Muscle layer of colon (tissue), 2 donors: ENCODE measurements at regions not wholly inside any gene's neighbourhood (a gene's known extent, or its start where the extent isn't known, plus 50 kb on each side); places are given as distances from the start of the nearest gene placed in this dataset.

Experiments used
- H3K27ac ChIP-seq: one replicate; pipeline ENCODE4 v1.7.0; 2013; ENCODE audit warnings: low read depth, mild to moderate bottlenecking, low read length, moderate library complexity
- H3K27me3 ChIP-seq, 2 donors: one replicate each; pipeline ENCODE4 v1.7.0; 2013; ENCODE audit warnings: low read length in 2 of 2, mild to moderate bottlenecking in 2 of 2; ENCODE audit not compliant: insufficient read depth in 2 of 2, control insufficient read depth in 1 of 2
- H3K36me3 ChIP-seq: one replicate; pipeline ENCODE4 v1.7.0; 2013; ENCODE audit warnings: mild to moderate bottlenecking, low read length; ENCODE audit not compliant: insufficient read depth
- H3K4me1 ChIP-seq: one replicate; pipeline ENCODE4 v1.7.0; 2013; ENCODE audit warnings: mild to moderate bottlenecking, low read length; ENCODE audit not compliant: insufficient read depth
- H3K4me3 ChIP-seq, 2 donors: one replicate each; pipeline ENCODE4 v1.7.0; 2013; ENCODE audit warnings: low read length in 2 of 2, low read depth in 1 of 2, mild to moderate bottlenecking in 1 of 2, moderate library complexity in 1 of 2
- H3K9ac ChIP-seq: one replicate; pipeline ENCODE4 v1.7.0; 2013; ENCODE audit warnings: low read length
- H3K9me3 ChIP-seq: one replicate; pipeline ENCODE4 v1.7.0; 2013; ENCODE audit warnings: mild to moderate bottlenecking, low read length
- donor health status: abdominal sarcoma.
- donor health status: Adenocarcinoma of cecum.

- Histone ChIP-seq H3K9ac (no peak overlapping the region), H3K27me3 (no peaks in the 10 kb centered on the region)
Measured at GRCh38 chr13:103406967-103407366, 340.8 kb upstream of the SLC10A2 start.

DNA sequence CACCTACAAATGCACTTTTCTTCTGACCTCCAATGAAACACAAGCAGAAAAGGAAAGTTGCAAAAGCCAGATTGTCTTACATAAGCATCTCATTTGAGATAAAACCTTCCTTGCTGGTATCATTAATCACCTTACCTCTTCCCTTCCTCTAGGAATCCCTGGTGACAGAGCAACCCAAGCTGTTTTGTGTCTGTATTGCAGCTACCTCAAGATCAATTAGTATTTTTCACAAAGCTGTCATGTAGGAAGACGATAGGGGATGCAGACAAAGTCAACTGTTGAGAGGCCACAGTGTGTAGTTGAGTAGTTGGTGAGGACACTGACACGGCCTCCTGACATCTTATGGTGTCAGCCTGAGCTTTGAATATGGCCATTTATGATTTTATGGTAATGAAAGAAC, 339.1 kb upstream of the SLC10A2 start:
- no peaks in the 10 kb centered on the region for H3K27me3 ChIP-seq
- H3K9me3 ChIP-seq = no peaks in the 10 kb centered on the region
- H3K27ac ChIP-seq = no peak overlapping the region
- H3K36me3 ChIP-seq = no peaks in the 10 kb centered on the region
- no peaks in the 10 kb centered on the region for H3K4me1 ChIP-seq
- H3K4me3 ChIP-seq = no peak overlapping the region
- no peak overlapping the region for H3K9ac ChIP-seq

More at GRCh38 chr13:103406967-103407366, 340.8 kb upstream of the SLC10A2 start:
- Histone ChIP-seq H3K36me3 (no peaks in the 10 kb centered on the region), H3K27ac (no peak overlapping the region), H3K9me3 (no peaks in the 10 kb centered on the region), H3K4me3 (no peak overlapping the region), H3K4me1 (no peaks in the 10 kb centered on the region)

GRCh38 chr13:103403814-103404213, 337.6 kb upstream of the SLC10A2 start:
- Histone ChIP-seq H3K9me3 (no peaks in the 10 kb centered on the region), H3K36me3 (no peaks in the 10 kb centered on the region), H3K27me3 (no peaks in the 10 kb centered on the region), H3K27ac (no peak overlapping the region), H3K4me3 (no peak overlapping the region), H3K9ac (no peak overlapping the region), H3K4me1 (no peaks in the 10 kb centered on the region)

GRCh38 chr13:103403148-103403740, 337.0 kb upstream of the SLC10A2 start:
- H3K4me3 ChIP-seq = no peak overlapping the region
- no peaks in the 10 kb centered on the region for H3K4me1 ChIP-seq
- H3K9me3 ChIP-seq = no peaks in the 10 kb centered on the region
- H3K27ac ChIP-seq = no peak overlapping the region
- H3K27me3 ChIP-seq = no peaks in the 10 kb centered on the region
- H3K9ac ChIP-seq = no peak overlapping the region
- H3K36me3 ChIP-seq = no peaks in the 10 kb centered on the region

GRCh38 chr13:103395139-103395538, 328.9 kb upstream of the SLC10A2 start:
- H3K4me1 ChIP-seq = peaks cover 7% of the 10 kb centered on the region
- H3K36me3 ChIP-seq = no peaks in the 10 kb centered on the region
- H3K9ac ChIP-seq = no peak overlapping the region
- no peak overlapping the region for H3K27ac ChIP-seq
- H3K4me3 ChIP-seq = no peak overlapping the region
- no peaks in the 10 kb centered on the region for H3K27me3 ChIP-seq
- H3K9me3 ChIP-seq = no peaks in the 10 kb centered on the region

DNA sequence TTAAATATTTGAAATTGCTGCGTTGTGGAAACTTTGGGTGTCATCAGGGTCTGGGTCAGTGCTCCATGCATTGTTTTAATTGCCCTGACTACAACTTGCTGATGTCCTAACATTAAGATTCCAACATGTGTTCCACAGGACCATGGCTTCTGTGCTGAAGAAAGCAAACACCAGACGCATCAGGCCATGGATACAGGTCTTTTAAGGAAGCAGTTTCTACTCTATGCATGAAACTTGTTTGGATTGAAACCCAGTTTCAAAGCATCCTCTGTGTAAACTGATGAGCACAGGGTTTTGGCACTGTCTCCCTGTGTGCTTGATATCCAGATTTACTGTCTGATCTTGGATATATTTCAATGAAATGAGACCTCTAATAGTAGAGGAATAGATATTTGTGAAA, 328.4 kb upstream of the SLC10A2 start:
- Histone ChIP-seq H3K27me3 (no peaks in the 10 kb centered on the region), H3K4me1 (peaks cover 7% of the 10 kb centered on the region), H3K27ac (no peak overlapping the region), H3K9ac (no peak overlapping the region), H3K4me3 (no peak overlapping the region), H3K9me3 (no peaks in the 10 kb centered on the region), H3K36me3 (no peaks in the 10 kb centered on the region)

- no peak overlapping the region for H3K9ac ChIP-seq
- H3K4me3 ChIP-seq = no peak overlapping the region
- no peak overlapping the region for H3K27ac ChIP-seq
- no peaks in the 10 kb centered on the region for H3K36me3 ChIP-seq
- H3K27me3 ChIP-seq = no peaks in the 10 kb centered on the region
- peaks cover 7% of the 10 kb centered on the region for H3K4me1 ChIP-seq
- H3K9me3 ChIP-seq = no peaks in the 10 kb centered on the region
Measured at GRCh38 chr13:103391936-103392335, 325.7 kb upstream of the SLC10A2 start.

DNA sequence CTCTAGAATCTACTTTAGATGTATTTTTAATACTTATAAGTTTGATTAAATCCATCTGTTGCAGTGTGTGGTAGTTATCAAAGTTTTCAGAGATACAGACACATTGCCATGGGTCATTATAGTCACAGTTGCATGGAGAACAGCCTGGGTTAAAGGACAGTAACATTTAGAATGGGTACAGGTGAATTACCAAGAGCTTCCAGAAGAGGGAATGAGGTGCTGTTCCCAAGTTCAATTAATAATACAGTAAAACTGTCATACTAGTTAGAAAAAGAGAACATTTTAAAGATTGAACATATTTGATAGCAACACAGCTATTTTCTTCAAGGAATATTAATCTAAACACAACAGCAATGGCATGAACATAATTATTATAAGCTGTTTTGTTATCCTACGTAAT, 322.6 kb upstream of the SLC10A2 start:
- H3K4me3 ChIP-seq = no peak overlapping the region
- H3K36me3 ChIP-seq = no peaks in the 10 kb centered on the region
- H3K4me1 ChIP-seq = no peaks in the 10 kb centered on the region
- no peak overlapping the region for H3K27ac ChIP-seq
- no peaks in the 10 kb centered on the region for H3K9me3 ChIP-seq
- no peak overlapping the region for H3K9ac ChIP-seq
- H3K27me3 ChIP-seq = no peaks in the 10 kb centered on the region

DNA sequence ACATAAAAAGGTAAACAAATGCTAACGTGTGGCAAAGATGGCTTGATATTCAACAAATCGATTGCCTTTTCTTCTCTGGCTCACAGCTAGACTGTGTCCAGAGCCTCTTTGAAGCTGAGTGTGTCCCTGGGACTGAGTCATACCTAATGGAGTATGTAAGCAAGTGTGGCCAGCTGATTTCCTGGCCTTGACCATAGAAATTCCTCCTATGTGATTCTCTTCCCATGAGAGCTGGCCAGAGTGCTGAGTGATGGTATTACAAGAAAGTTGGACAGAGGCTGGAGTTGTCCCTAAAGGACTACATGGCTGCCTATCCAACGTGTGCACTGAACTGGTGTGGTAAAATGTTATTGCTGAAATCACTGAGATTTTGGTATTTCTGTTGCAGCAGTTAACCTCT, 320.1 kb upstream of the SLC10A2 start:
- no peaks in the 10 kb centered on the region for H3K36me3 ChIP-seq
- no peak overlapping the region for H3K27ac ChIP-seq
- H3K27me3 ChIP-seq = no peaks in the 10 kb centered on the region
- H3K4me3 ChIP-seq = no peak overlapping the region
- no peak overlapping the region for H3K9ac ChIP-seq
- no peaks in the 10 kb centered on the region for H3K4me1 ChIP-seq
- H3K9me3 ChIP-seq = no peaks in the 10 kb centered on the region

- Histone ChIP-seq H3K9me3 (no peaks in the 10 kb centered on the region), H3K27ac (no peak overlapping the region), H3K36me3 (no peaks in the 10 kb centered on the region), H3K27me3 (no peaks in the 10 kb centered on the region), H3K9ac (no peak overlapping the region), H3K4me1 (no peaks in the 10 kb centered on the region), H3K4me3 (no peak overlapping the region)
Measured at GRCh38 chr13:103373916-103374315, 307.7 kb upstream of the SLC10A2 start.

GRCh38 chr13:103371271-103371670, 305.1 kb upstream of the SLC10A2 start:
- no peaks in the 10 kb centered on the region for H3K9me3 ChIP-seq
- no peaks in the 10 kb centered on the region for H3K27me3 ChIP-seq
- H3K36me3 ChIP-seq = no peaks in the 10 kb centered on the region
- no peaks in the 10 kb centered on the region for H3K4me1 ChIP-seq
- no peak overlapping the region for H3K9ac ChIP-seq
- H3K4me3 ChIP-seq = no peak overlapping the region
- no peak overlapping the region for H3K27ac ChIP-seq

DNA sequence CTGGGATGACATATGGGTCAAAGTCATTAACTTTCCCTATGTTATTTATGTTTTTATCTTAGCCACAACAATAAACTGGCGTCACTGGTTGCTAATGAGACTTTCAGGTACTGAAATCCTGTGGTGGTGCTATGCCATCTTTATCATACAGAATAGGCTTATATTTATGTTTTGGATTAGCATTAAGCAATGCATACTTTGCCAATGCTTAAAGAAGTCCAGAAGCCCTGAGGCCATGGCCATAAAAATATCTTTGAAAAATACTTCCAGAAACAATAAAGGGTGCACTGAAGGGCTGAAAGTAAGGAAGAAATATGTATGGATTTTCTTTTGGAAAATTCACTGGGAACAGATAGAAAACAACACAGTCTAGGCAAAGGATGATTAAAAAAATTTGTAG, 304.6 kb upstream of the SLC10A2 start:
- no peaks in the 10 kb centered on the region for H3K27me3 ChIP-seq

More for the DNA sequence above, 304.6 kb upstream of the SLC10A2 start:
- H3K9ac ChIP-seq = no peak overlapping the region
- no peaks in the 10 kb centered on the region for H3K36me3 ChIP-seq
- H3K9me3 ChIP-seq = no peaks in the 10 kb centered on the region
- H3K27ac ChIP-seq = no peak overlapping the region
- H3K4me1 ChIP-seq = no peaks in the 10 kb centered on the region
- H3K4me3 ChIP-seq = no peak overlapping the region
